HepG2 (cell line): ENCODE measurements at regions not wholly inside any gene's neighbourhood (a gene's known extent, or its start where the extent isn't known, plus 50 kb on each side); places are given as distances from the start of the nearest gene placed in this dataset.
"Not testable (repeated sequence)": the region's sequence is repeated elsewhere in the genome, so short reads cannot be mapped to it uniquely, and the experiment has no call there.

ENCODE experiments used
- ATAC-seq: fragments of 200-7000 bp; cut with Tn5 transposase; 3 replicates; pipeline ENCODE4 v1.9.1; 2020; ENCODE audit warnings: mild to moderate bottlenecking, moderate library complexity
- BruUV-seq: library from RNA; stranded (reverse); fragments of 400-500 nt; replicated peaks from 2 replicates; lab custom pipeline; 2021; lab: Mats Ljungman, UMichigan
- CTCF ChIA-PET: fragments of 300-600 bp; formaldehyde crosslinking; extraction: SDS; loops from one replicate; lab custom pipeline; 2021; ENCODE audit warnings: low total read pairs, inconsistent platforms, low intra/inter-chr PET ratio; lab: Yijun Ruan, JAX
- POLR2A ChIA-PET: fragments of 350-600 bp; sonication (Branson Sonifier 250); formaldehyde crosslinking; loops from one replicate; lab custom pipeline; 2020; ENCODE audit warnings: antibody characterized with exemption, inconsistent platforms; lab: Yijun Ruan, JAX
- DNase-seq: peaks from one replicate; pipeline ENCODE4 v3.0.0-alpha.2; 2015; ENCODE audit warnings: low spot score
- FAIRE-seq: peaks from 3 replicates; lab custom pipeline; 2011; peaks lifted over from hg19 to GRCh38; lab: Jason Lieb, UNC
- H2AFZ ChIP-seq: one replicate; pipeline ENCODE4 v1.6.1; 2011; ENCODE audit warnings: low read length, inconsistent platforms
- H3K27ac ChIP-seq: fragments of 300-600 bp; 3 replicates; pipeline ENCODE4 v1.8.0; 2011; ENCODE audit warnings: mixed run types, mild to moderate bottlenecking, mixed read lengths, low read length, inconsistent platforms; ENCODE audit not compliant: insufficient read depth; ENCODE audit errors: extremely low read length
- H3K27me3 ChIP-seq, 2 experiments: fragments of 200-600 bp in 1 of 2; 2 replicates in 1 of 2; 3 replicates in 1 of 2; pipeline versions ENCODE4 v1.6.0 to v1.8.0; 2011; ENCODE audit warnings: low read length in 2 of 2, mild to moderate bottlenecking in 2 of 2, moderate library complexity in 2 of 2, inconsistent platforms in 1 of 2; ENCODE audit not compliant: insufficient read depth in 2 of 2, control insufficient read depth in 1 of 2
- H3K36me3 ChIP-seq, 2 experiments: fragments of 200-600 bp in 1 of 2; replicated peaks in 1 of 2; 2 replicates in 1 of 2; 3 replicates in 1 of 2; pipeline versions ENCODE4 v1.5.1 to v1.8.0; 2011; ENCODE audit warnings: low read length in 2 of 2, inconsistent platforms in 1 of 2; ENCODE audit not compliant: insufficient read depth in 2 of 2, control insufficient read depth in 1 of 2
- H3K4me1 ChIP-seq: 2 replicates; pipeline ENCODE4 v1.5.1; 2012; ENCODE audit warnings: low read length, inconsistent platforms; ENCODE audit not compliant: insufficient read depth
- H3K4me2 ChIP-seq: 2 replicates; pipeline ENCODE4 v1.6.0; 2011; ENCODE audit warnings: low read depth, low read length, inconsistent platforms
- H3K4me3 ChIP-seq, 3 experiments: fragments of 200-600 bp in 1 of 3; sonication (generic), shearing (Covaris generic) in 1 of 3; replicated peaks in 1 of 3; 2 replicates each; pipeline ENCODE4 v1.5.1; 2011 to 2016; ENCODE audit warnings: low read length in 3 of 3, inconsistent platforms in 2 of 3, low read depth in 2 of 3, mild to moderate bottlenecking in 2 of 3, control low read depth in 1 of 3, mixed read lengths in 1 of 3; ENCODE audit not compliant: insufficient read depth in 1 of 3
- H3K79me2 ChIP-seq: one replicate; pipeline ENCODE4 v1.6.1; 2011; ENCODE audit warnings: low read length, inconsistent platforms; ENCODE audit not compliant: insufficient read depth
- H3K9ac ChIP-seq: 2 replicates; pipeline ENCODE4 v1.6.0; 2011; ENCODE audit warnings: mild to moderate bottlenecking, low read depth, low read length, inconsistent platforms; ENCODE audit not compliant: insufficient read depth
- H3K9me3 ChIP-seq: 2 replicates; pipeline ENCODE4 v1.5.1; 2012; ENCODE audit warnings: mild to moderate bottlenecking, low read length
- H4K20me1 ChIP-seq: 2 replicates; pipeline ENCODE4 v1.6.0; 2011; ENCODE audit warnings: inconsistent platforms, mild to moderate bottlenecking, low read length, moderate library complexity; ENCODE audit not compliant: insufficient read depth
- ATF7 ChIP-seq, 2 experiments: fragments of 450-650 bp in 1 of 2; sonication (generic) in 1 of 2; formaldehyde crosslinking in 1 of 2; IDR thresholded peaks; 2 replicates each; pipeline versions ENCODE4 v1.4.0 to v1.6.1; 2016 to 2020; ENCODE audit warnings: antibody characterized with exemption in 1 of 2, mild to moderate bottlenecking in 1 of 2, missing genetic modification reagents in 1 of 2
- CCDC6 ChIP-seq: sonication (generic); formaldehyde crosslinking; IDR thresholded peaks from 2 replicates; pipeline ENCODE4 v1.8.1; 2022; ENCODE audit warnings: mild to moderate bottlenecking, missing genetic modification reagents, moderate library complexity
- CEBPB ChIP-seq: IDR thresholded peaks from 2 replicates; pipeline ENCODE4 v1.6.1; 2011; ENCODE audit warnings: low read depth, low read length, improper control_type of control experiment, borderline replicate concordance
- HNF4A ChIP-seq: sonication (generic); formaldehyde crosslinking; IDR thresholded peaks from 2 replicates; pipeline ENCODE4 v1.4.0; 2020; ENCODE audit warnings: missing genetic modification reagents
- KDM2A ChIP-seq: sonication (generic); formaldehyde crosslinking; IDR thresholded peaks from 2 replicates; pipeline ENCODE4 v1.4.0; 2020; ENCODE audit warnings: low read depth, missing genetic modification reagents, borderline replicate concordance
- MIER3 ChIP-seq: IDR thresholded peaks from 2 replicates; pipeline ENCODE4 v1.6.1; 2016; ENCODE audit warnings: missing compliant biosample characterization, borderline replicate concordance
- NCOA2 ChIP-seq: sonication (generic); formaldehyde crosslinking; IDR thresholded peaks from 2 replicates; pipeline ENCODE4 v1.8.0; 2022; ENCODE audit warnings: inconsistent platforms
- RELA ChIP-seq: sonication (generic); formaldehyde crosslinking; IDR thresholded peaks from 2 replicates; pipeline ENCODE4 v1.4.0; 2020; ENCODE audit warnings: missing genetic modification reagents
- RXRB ChIP-seq: IDR thresholded peaks from 2 replicates; pipeline ENCODE4 v1.6.1; 2016; ENCODE audit warnings: borderline replicate concordance, missing genetic modification reagents, missing compliant biosample characterization
- SOX13 ChIP-seq, 3 experiments: fragments of 450-650 bp in 1 of 3; sonication (generic) in 1 of 3; formaldehyde crosslinking in 1 of 3; IDR thresholded peaks in 2 of 3; conservative IDR thresholded peaks in 1 of 3; 2 replicates each; pipeline versions ENCODE4 v1.5.0 to v1.6.1; 2016 to 2020; ENCODE audit warnings: antibody characterized with exemption in 1 of 3, mild to moderate bottlenecking in 1 of 3, missing compliant biosample characterization in 1 of 3, missing genetic modification reagents in 1 of 3, moderate library complexity in 1 of 3
- TGIF2 ChIP-seq: IDR thresholded peaks from 2 replicates; pipeline ENCODE4 v1.6.1; 2016; ENCODE audit warnings: control low read depth, missing compliant biosample characterization
- ZFP1 ChIP-seq: IDR thresholded peaks from 2 replicates; pipeline ENCODE4 v1.6.1; 2016
- ZFY ChIP-seq: sonication (generic); formaldehyde crosslinking; IDR thresholded peaks from 2 replicates; pipeline ENCODE4 v1.4.0; 2020; ENCODE audit warnings: missing genetic modification reagents
- ZNF274 ChIP-seq: sonication (generic); formaldehyde crosslinking; IDR thresholded peaks from 2 replicates; pipeline ENCODE4 v1.5.1; 2020; ENCODE audit warnings: mild to moderate bottlenecking, missing genetic modification reagents
- ZSCAN29 ChIP-seq: sonication (generic); formaldehyde crosslinking; conservative IDR thresholded peaks from 2 replicates; pipeline ENCODE4 v1.4.0; 2020; ENCODE audit warnings: mild to moderate bottlenecking, missing genetic modification reagents
- WGBS: methylation state at CpG from one replicate; pipeline ENCODE4 v1.1.6; 2017; ENCODE audit warnings: low lambda C conversion rate; 5-methylcytosine and 5-hydroxymethylcytosine counted together
- in situ Hi-C: cut with HindIII; loops from 2 replicates; pipeline ENCODE4 v1.10.0; 2017; ENCODE audit warnings: low pct_unique_long_range_greater_than_20kb; ENCODE audit not compliant: extremely low pct_ligation_motif_present
- intact Hi-C: fragments of 100-400 bp; cut with micrococcal nuclease; formaldehyde crosslinking; loops from one replicate; pipeline ENCODE4 v1.10.0; 2022; ENCODE audit not compliant: unreplicated experiment
- TF ChIP-seq, protein P1 (sequence below): IDR thresholded peaks from 2 replicates; pipeline ENCODE4 v1.4.0; 2020; ENCODE audit warnings: mild to moderate bottlenecking, missing genetic modification reagents
- TF ChIP-seq, protein P2 (sequence below): sonication (generic); formaldehyde crosslinking; IDR thresholded peaks from 2 replicates; pipeline ENCODE4 v1.4.0; 2020; ENCODE audit warnings: missing genetic modification reagents
- TF ChIP-seq, protein P3 (sequence below): sonication (generic); formaldehyde crosslinking; IDR thresholded peaks from 2 replicates; pipeline ENCODE4 v1.4.0; 2020; ENCODE audit warnings: missing genetic modification reagents

DNA sequence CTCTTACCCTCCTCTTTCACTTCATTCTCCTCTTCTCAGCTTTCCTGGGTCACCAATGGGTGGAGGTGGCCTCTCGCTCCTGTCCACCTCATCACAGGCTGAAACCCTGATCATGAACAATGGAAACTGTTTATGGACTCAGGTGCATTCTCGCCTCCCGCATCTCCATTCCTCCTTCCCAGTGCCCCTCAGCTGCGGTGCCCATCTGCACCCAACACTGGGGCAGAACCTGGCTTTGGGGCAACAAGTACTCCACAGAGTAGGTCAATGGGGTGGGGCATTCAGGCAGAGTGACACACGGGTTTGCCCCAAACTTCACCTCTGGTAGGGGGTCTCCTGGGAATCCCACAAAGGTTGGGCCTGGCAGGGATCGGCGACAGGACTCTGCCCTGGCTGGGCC, 199.5 kb downstream of the RTP5 start (continued):
- TF ChIP-seq MIER3 (CRISPR knock-in tag): no peak
- no peak for TF ChIP-seq RELA (CRISPR knock-in tag)
- no peak for TF ChIP-seq ZSCAN29 (CRISPR knock-in tag)
- TF ChIP-seq ZNF274 (CRISPR knock-in tag): no peak

- Histone ChIP-seq H3K4me1 (peaks cover 45% of the 10 kb centered on the region), H3K9ac (peak overlapping the region; percentile 71), H3K27ac (peak overlapping the region; percentile 76), H3K4me3 (peak overlapping the region in 1 of 3 experiments; percentile 38; a peak in 2 of 6 replicates), H3K4me2 (peak overlapping the region; percentile 56)
- DNase-seq: peak; percentile 88
- 2% methylated on average over 12 of the region's 12 CpGs for WGBS
- H3K27me3 ChIP-seq; H2AFZ ChIP-seq; intact Hi-C loops; H3K36me3 ChIP-seq; H4K20me1 ChIP-seq; in situ Hi-C loops; CTCF ChIA-PET; BruUV-seq; H3K9me3 ChIP-seq; H3K79me2 ChIP-seq; TF ChIP-seq ATF7 (CRISPR knock-in tag; IDR thresholded peaks at IDR 0.05): not testable (repeated sequence)
- FAIRE-seq: peak; percentile 99
- peak; percentile 91 for ATAC-seq
- POLR2A ChIA-PET: interaction anchor here (0.8 to 1.1 kb wide), 2 partner anchors 11 to 16 kb away, joined by 3 read pairs; no protein-coding TSS in a partner anchor
- TF ChIP-seq, protein P1, sequence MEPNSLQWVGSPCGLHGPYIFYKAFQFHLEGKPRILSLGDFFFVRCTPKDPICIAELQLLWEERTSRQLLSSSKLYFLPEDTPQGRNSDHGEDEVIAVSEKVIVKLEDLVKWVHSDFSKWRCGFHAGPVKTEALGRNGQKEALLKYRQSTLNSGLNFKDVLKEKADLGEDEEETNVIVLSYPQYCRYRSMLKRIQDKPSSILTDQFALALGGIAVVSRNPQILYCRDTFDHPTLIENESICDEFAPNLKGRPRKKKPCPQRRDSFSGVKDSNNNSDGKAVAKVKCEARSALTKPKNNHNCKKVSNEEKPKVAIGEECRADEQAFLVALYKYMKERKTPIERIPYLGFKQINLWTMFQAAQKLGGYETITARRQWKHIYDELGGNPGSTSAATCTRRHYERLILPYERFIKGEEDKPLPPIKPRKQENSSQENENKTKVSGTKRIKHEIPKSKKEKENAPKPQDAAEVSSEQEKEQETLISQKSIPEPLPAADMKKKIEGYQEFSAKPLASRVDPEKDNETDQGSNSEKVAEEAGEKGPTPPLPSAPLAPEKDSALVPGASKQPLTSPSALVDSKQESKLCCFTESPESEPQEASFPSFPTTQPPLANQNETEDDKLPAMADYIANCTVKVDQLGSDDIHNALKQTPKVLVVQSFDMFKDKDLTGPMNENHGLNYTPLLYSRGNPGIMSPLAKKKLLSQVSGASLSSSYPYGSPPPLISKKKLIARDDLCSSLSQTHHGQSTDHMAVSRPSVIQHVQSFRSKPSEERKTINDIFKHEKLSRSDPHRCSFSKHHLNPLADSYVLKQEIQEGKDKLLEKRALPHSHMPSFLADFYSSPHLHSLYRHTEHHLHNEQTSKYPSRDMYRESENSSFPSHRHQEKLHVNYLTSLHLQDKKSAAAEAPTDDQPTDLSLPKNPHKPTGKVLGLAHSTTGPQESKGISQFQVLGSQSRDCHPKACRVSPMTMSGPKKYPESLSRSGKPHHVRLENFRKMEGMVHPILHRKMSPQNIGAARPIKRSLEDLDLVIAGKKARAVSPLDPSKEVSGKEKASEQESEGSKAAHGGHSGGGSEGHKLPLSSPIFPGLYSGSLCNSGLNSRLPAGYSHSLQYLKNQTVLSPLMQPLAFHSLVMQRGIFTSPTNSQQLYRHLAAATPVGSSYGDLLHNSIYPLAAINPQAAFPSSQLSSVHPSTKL: peak; percentile 80
- TF ChIP-seq ZFP1 (CRISPR knock-in tag) (peak; percentile 35; the same call in 1 of the 2 replicates), SOX13 (IDR thresholded peaks at IDR 0.05) (peak; percentile 57), SOX13 (CRISPR knock-in tag; conservative IDR thresholded peaks at IDR 0.05 in 1 of 2, IDR thresholded peaks at IDR 0.05 in 1 of 2) (peak in 1 of 2 experiments; percentile 87; a peak in 2 of 4 replicates), ATF7 (IDR thresholded peaks at IDR 0.05) (0 out of 2 replicates have a peak, but pooled peaks have one; percentile 18), KDM2A (CRISPR knock-in tag) (0 out of 2 replicates have a peak, but pooled peaks have one; percentile 13), TGIF2 (CRISPR knock-in tag) (0 out of 2 replicates have a peak, but pooled peaks have one; percentile 55), ZFY (CRISPR knock-in tag) (0 out of 2 replicates have a peak, but pooled peaks have one; percentile 7), NCOA2 (peak; percentile 81), HNF4A (CRISPR knock-in tag) (peak; percentile 55), CCDC6 (peak; percentile 28; the same call in 1 of the 2 replicates), RXRB (CRISPR knock-in tag) (peak; percentile 86), CEBPB (peak; percentile 63; the same call in 1 of the 2 replicates)
- TF ChIP-seq, protein P2, sequence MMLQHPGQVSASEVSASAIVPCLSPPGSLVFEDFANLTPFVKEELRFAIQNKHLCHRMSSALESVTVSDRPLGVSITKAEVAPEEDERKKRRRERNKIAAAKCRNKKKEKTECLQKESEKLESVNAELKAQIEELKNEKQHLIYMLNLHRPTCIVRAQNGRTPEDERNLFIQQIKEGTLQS (CRISPR knock-in tag): peak; percentile 77
- TF ChIP-seq, protein P3, sequence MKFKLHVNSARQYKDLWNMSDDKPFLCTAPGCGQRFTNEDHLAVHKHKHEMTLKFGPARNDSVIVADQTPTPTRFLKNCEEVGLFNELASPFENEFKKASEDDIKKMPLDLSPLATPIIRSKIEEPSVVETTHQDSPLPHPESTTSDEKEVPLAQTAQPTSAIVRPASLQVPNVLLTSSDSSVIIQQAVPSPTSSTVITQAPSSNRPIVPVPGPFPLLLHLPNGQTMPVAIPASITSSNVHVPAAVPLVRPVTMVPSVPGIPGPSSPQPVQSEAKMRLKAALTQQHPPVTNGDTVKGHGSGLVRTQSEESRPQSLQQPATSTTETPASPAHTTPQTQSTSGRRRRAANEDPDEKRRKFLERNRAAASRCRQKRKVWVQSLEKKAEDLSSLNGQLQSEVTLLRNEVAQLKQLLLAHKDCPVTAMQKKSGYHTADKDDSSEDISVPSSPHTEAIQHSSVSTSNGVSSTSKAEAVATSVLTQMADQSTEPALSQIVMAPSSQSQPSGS (CRISPR knock-in tag): peak; percentile 66; the same call in 1 of the 2 replicates
These were observed 200.4 kb downstream of the RTP5 start for GRCh38 chr2:242069938-242070395.
